BE2C (cell line): ENCODE measurements at regions not wholly inside any gene's neighbourhood (a gene's known extent, or its start where the extent isn't known, plus 50 kb on each side); places are given as distances from the start of the nearest gene placed in this dataset.
"Not testable (repeated sequence)": the region's sequence is repeated elsewhere in the genome, so short reads cannot be mapped to it uniquely, and the experiment has no call there.

Experiments
- DNase-seq: peaks from one replicate; pipeline ENCODE4 v3.0.0-alpha.2; 2020
- H3K27me3 ChIP-seq: fragments of 250-450 bp; sonication (Bioruptor Pico); 2 replicates; pipeline ENCODE4 v1.5.1; 2020; ENCODE audit warnings: mild to moderate bottlenecking
- H3K36me3 ChIP-seq: fragments of 250-450 bp; sonication (Bioruptor Pico); 2 replicates; pipeline ENCODE4 v1.5.1; 2020; ENCODE audit warnings: mild to moderate bottlenecking
- H3K4me1 ChIP-seq: fragments of 250-450 bp; sonication (Bioruptor Pico); 2 replicates; pipeline ENCODE4 v1.5.1; 2020
- H3K4me3 ChIP-seq: 2 replicates; pipeline ENCODE4 v1.5.1; 2011; ENCODE audit warnings: low read depth, low read length
- H3K9me3 ChIP-seq: fragments of 250-450 bp; sonication (Bioruptor Pico); 2 replicates; pipeline ENCODE4 v1.5.1; 2020
- CTCF ChIP-seq: IDR thresholded peaks from 2 replicates; pipeline ENCODE4 v1.5.1; 2012; ENCODE audit warnings: mild to moderate bottlenecking, low read depth, low read length

GRCh38 chr4:164621886-164622521 lies 131.9 kb upstream of the SMIM31 start:
- no peak for DNase-seq
- TF ChIP-seq CTCF, result no peak
- no peaks in the 10 kb centered on the region for H3K27me3 ChIP-seq

GRCh38 chr4:164623099-164623498 lies 130.8 kb upstream of the SMIM31 start:
- H3K4me3 ChIP-seq, result no peak overlapping the region
- no peak for TF ChIP-seq CTCF
- DNase-seq, result no peak

More at GRCh38 chr4:164621886-164622521, 131.9 kb upstream of the SMIM31 start:
- no peak overlapping the region for H3K4me3 ChIP-seq
- 0 out of 2 replicates have a peak, but pooled peaks cover 5% of the 10 kb centered on the region for H3K9me3 ChIP-seq
- no peaks in the 10 kb centered on the region for H3K4me1 ChIP-seq
- H3K36me3 ChIP-seq, result no peaks in the 10 kb centered on the region

GRCh38 chr4:164639001-164639400 lies 114.9 kb upstream of the SMIM31 start:
- no peaks in the 10 kb centered on the region for H3K36me3 ChIP-seq
- no peaks in the 10 kb centered on the region for H3K4me1 ChIP-seq
- no peaks in the 10 kb centered on the region for H3K27me3 ChIP-seq
- no peak for DNase-seq
- no peak for TF ChIP-seq CTCF
- H3K9me3 ChIP-seq, result no peaks in the 10 kb centered on the region; the same call in 1 of the 2 replicates
- no peak overlapping the region for H3K4me3 ChIP-seq

More at GRCh38 chr4:164623099-164623498, 130.8 kb upstream of the SMIM31 start:
- H3K36me3 ChIP-seq, result no peaks in the 10 kb centered on the region
- no peaks in the 10 kb centered on the region for H3K27me3 ChIP-seq
- H3K9me3 ChIP-seq, result 0 out of 2 replicates have a peak, but pooled peaks cover 5% of the 10 kb centered on the region
- H3K4me1 ChIP-seq, result no peaks in the 10 kb centered on the region

DNA sequence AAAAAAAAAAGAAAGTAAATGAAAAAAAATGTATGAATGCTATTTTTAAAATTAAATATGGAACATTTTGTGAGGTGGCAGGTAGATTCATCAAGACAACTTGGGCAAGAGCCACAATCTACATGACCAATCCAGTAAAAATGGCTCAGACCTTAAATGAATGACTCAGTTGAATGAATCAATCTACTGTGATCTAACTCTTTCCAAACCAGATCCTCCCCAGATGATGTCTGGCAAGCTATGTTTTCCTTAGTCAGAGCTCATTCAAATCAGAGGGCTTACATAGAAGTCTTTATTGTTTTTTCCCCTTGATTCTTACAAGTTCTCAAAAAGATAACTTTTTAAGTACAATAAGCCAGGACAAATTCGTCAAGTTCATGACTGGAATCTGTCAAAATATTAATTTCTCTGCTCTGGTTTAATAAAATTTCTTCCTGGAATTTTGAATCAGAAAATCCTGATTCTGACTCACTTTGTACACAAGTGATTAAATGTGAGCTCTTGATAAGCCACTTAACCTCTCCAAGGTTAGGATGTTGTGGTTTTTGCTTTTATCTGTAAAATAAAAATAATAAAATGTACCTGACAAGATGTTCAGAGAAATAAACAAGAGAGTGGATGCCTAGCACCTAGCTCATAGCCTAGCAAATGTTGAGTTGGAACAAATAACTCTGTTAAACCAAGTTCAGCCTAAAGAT lies 105.6 kb upstream of the SMIM31 start:
- no peak for TF ChIP-seq CTCF
- H3K4me1 ChIP-seq, result no peaks in the 10 kb centered on the region
- DNase-seq, result no peak

DNA sequence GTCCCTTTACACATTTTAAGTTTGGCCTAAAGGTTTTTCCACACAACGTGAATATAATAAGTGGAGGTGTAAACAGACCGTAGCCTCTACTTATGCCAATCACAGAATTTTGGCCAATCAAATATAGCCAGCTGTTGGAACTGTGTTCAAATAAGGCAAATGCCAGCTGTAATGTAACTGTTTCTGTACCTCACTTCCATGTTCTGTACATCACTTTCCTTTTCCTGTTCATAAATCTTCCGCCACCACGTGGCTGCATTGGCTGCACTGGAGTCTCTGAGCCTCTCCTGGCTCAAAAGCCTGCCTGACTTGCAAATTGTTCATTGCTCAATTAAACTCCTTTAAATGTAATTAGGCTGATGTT lies 105.1 kb upstream of the SMIM31 start:
- no peaks in the 10 kb centered on the region for H3K27me3 ChIP-seq
- H3K4me3 ChIP-seq, result no peak overlapping the region
- H3K9me3 ChIP-seq, result no peaks in the 10 kb centered on the region
- no peak for TF ChIP-seq CTCF
- DNase-seq, result no peak
- H3K4me1 ChIP-seq, result no peaks in the 10 kb centered on the region
- no peaks in the 10 kb centered on the region for H3K36me3 ChIP-seq

More for the DNA sequence above, 105.6 kb upstream of the SMIM31 start:
- H3K36me3 ChIP-seq, result no peaks in the 10 kb centered on the region
- H3K4me3 ChIP-seq, result no peak overlapping the region
- no peaks in the 10 kb centered on the region for H3K27me3 ChIP-seq
- no peaks in the 10 kb centered on the region for H3K9me3 ChIP-seq

GRCh38 chr4:164659765-164660164 lies 94.2 kb upstream of the SMIM31 start:
- no peak for TF ChIP-seq CTCF
- no peaks in the 10 kb centered on the region for H3K36me3 ChIP-seq
- H3K27me3 ChIP-seq, result no peaks in the 10 kb centered on the region
- H3K9me3 ChIP-seq, result no peaks in the 10 kb centered on the region
- DNase-seq, result no peak
- no peaks in the 10 kb centered on the region for H3K4me1 ChIP-seq
- no peak overlapping the region for H3K4me3 ChIP-seq

- H3K4me3 ChIP-seq, DNase-seq, H3K9me3 ChIP-seq, H3K4me1 ChIP-seq, H3K27me3 ChIP-seq, H3K36me3 ChIP-seq: not testable (repeated sequence)
These were observed 77.8 kb upstream of the SMIM31 start for GRCh38 chr4:164676152-164676551.
